Glutamatergic neuron (in vitro differentiated cells): ENCODE measurements at regions not wholly inside any gene's neighbourhood (a gene's known extent, or its start where the extent isn't known, plus 50 kb on each side); places are given as distances from the start of the nearest gene placed in this dataset.

Experiments
- DNase-seq: peaks from one replicate; pipeline ENCODE4 v3.0.0; 2022
- H3K27ac Mint-ChIP-seq: one replicate; pipeline ENCODE4 v1.8.0; 2020; ENCODE audit warnings: mild to moderate bottlenecking, mixed read lengths, inconsistent platforms; ENCODE audit not compliant: unreplicated experiment
- H3K27me3 Mint-ChIP-seq: one replicate; pipeline ENCODE4 v1.8.0; 2020; ENCODE audit warnings: mild to moderate bottlenecking, moderate library complexity, mixed read lengths, inconsistent platforms; ENCODE audit not compliant: unreplicated experiment
- H3K36me3 Mint-ChIP-seq: one replicate; pipeline ENCODE4 v1.8.0; 2020; ENCODE audit warnings: mild to moderate bottlenecking, mixed read lengths, inconsistent platforms; ENCODE audit not compliant: unreplicated experiment
- H3K4me1 Mint-ChIP-seq: one replicate; pipeline ENCODE4 v1.8.0; 2020; ENCODE audit warnings: mild to moderate bottlenecking, low read depth, mixed read lengths, inconsistent platforms; ENCODE audit not compliant: unreplicated experiment
- H3K4me3 Mint-ChIP-seq: one replicate; pipeline ENCODE4 v1.8.0; 2020; ENCODE audit warnings: mild to moderate bottlenecking, mixed read lengths, inconsistent platforms; ENCODE audit not compliant: unreplicated experiment
- H3K9me3 Mint-ChIP-seq: one replicate; pipeline ENCODE4 v1.8.0; 2020; ENCODE audit warnings: mild to moderate bottlenecking, moderate library complexity, mixed read lengths, inconsistent platforms; ENCODE audit not compliant: unreplicated experiment
- TF ChIP-seq, protein P1 (sequence below): fragments of 200-600 bp; sonication (generic); IDR thresholded peaks from one replicate; pipeline ENCODE4 v1.5.0; 2021; ENCODE audit not compliant: partially characterized antibody, unreplicated experiment

GRCh38 chr16:52731219-52731875 lies 184.4 kb upstream of the TOX3 start:
- H3K4me1 Mint-ChIP-seq: peaks cover 1% of the 10 kb centered on the region
- H3K27ac Mint-ChIP-seq: no peak overlapping the region
- H3K36me3 Mint-ChIP-seq: peaks cover 14% of the 10 kb centered on the region
- no peaks in the 10 kb centered on the region for H3K9me3 Mint-ChIP-seq
- no peak for DNase-seq
- TF ChIP-seq, protein P1, sequence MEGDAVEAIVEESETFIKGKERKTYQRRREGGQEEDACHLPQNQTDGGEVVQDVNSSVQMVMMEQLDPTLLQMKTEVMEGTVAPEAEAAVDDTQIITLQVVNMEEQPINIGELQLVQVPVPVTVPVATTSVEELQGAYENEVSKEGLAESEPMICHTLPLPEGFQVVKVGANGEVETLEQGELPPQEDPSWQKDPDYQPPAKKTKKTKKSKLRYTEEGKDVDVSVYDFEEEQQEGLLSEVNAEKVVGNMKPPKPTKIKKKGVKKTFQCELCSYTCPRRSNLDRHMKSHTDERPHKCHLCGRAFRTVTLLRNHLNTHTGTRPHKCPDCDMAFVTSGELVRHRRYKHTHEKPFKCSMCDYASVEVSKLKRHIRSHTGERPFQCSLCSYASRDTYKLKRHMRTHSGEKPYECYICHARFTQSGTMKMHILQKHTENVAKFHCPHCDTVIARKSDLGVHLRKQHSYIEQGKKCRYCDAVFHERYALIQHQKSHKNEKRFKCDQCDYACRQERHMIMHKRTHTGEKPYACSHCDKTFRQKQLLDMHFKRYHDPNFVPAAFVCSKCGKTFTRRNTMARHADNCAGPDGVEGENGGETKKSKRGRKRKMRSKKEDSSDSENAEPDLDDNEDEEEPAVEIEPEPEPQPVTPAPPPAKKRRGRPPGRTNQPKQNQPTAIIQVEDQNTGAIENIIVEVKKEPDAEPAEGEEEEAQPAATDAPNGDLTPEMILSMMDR: no peak
- H3K27me3 Mint-ChIP-seq: peaks cover 3% of the 10 kb centered on the region
- H3K4me3 Mint-ChIP-seq: no peak overlapping the region

DNA sequence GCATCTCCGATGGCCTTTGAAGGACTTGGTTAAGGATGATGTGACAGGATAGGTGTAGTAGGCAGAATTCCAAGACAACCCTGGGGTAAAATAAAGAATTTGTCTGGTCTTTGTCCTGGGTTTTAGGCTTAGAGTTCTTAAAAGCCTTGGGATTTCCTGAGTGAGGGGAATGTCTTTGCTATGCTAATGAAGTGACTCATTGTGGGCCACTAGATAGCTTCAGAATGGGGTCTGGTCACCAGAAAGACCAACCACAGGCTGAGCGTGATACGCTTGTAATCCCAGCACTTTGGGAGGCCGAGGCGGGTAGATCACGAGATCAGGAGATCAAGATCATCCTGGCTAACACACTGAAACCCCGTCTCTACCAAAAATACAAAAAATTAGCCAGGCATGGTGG lies 182.8 kb upstream of the TOX3 start:
- Mint-ChIP-seq H3K27me3 (peaks cover 3% of the 10 kb centered on the region), H3K4me3 (no peak overlapping the region), H3K9me3 (no peaks in the 10 kb centered on the region), H3K4me1 (peaks cover 1% of the 10 kb centered on the region), H3K36me3 (peaks cover 14% of the 10 kb centered on the region), H3K27ac (no peak overlapping the region)
- DNase-seq: no peak
- TF ChIP-seq, protein P1: no peak

DNA sequence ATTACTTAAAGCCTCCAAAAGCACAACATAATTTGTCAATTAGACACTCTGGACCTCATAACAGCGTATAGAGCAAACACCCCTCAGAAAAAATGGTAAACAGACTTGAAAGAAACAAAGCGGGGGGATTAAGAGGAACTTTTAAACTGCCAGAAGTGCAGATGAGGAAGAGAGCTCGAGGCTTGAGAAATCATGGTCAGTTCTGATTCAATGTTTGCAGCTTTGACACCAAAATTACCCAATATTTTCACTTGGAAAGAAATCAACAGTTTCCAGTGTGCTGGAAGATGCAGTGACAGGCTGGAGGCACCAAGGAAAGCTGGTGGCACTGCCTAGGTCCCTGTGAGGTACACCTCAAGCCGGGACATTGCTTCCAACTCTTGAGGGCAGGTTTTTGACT lies 180.9 kb upstream of the TOX3 start:
- DNase-seq: no peak
- H3K4me1 Mint-ChIP-seq: no peaks in the 10 kb centered on the region
- peaks cover 14% of the 10 kb centered on the region for H3K36me3 Mint-ChIP-seq
- H3K4me3 Mint-ChIP-seq: no peak overlapping the region
- no peaks in the 10 kb centered on the region for H3K9me3 Mint-ChIP-seq
- no peak overlapping the region for H3K27ac Mint-ChIP-seq
- TF ChIP-seq, protein P1: no peak
- peaks cover 3% of the 10 kb centered on the region for H3K27me3 Mint-ChIP-seq

DNA sequence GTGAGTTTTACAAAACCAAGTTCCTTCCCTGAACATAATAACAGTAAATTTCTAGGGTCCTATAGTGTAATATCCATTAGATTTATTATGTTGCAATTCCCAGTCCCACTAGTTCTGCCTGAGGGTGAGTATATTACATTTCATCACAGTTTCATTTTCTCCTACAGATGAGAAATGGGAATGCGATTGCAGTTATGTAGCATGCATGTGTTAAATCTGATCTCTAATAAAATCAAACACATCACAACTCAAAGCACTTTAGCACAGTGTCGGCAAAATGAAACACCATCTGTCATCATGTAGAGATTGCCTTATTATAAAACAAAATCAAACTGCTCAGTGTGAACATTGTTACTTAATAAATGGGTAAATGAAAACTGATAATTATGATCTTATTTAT lies 180.5 kb upstream of the TOX3 start:
- peaks cover 11% of the 10 kb centered on the region for H3K36me3 Mint-ChIP-seq
- H3K4me3 Mint-ChIP-seq: no peak overlapping the region
- no peak for DNase-seq
- no peaks in the 10 kb centered on the region for H3K4me1 Mint-ChIP-seq
- no peaks in the 10 kb centered on the region for H3K27me3 Mint-ChIP-seq
- H3K27ac Mint-ChIP-seq: no peak overlapping the region
- no peaks in the 10 kb centered on the region for H3K9me3 Mint-ChIP-seq
- TF ChIP-seq, protein P1: no peak

DNA sequence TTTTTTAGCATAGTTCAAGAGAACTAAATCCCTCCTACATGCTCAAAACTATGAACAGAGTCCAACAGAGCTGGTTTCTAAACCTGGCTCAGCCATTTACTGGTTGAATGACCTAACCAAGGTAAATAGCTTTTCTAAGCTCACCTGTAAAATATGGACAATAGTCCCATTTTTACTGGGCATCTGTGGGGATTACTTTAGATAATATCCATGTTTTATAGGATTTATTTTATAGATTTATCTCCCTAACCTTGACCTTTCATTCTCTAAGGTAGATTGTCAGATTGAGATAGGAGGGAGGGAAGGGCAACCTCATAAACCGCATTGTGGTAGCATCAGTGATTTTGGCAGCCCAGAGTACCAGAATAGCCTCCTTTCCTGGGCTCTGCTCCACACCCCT lies 178.5 kb upstream of the TOX3 start:
- TF ChIP-seq, protein P1: no peak
- Mint-ChIP-seq H3K4me3 (no peak overlapping the region), H3K9me3 (peaks cover 3% of the 10 kb centered on the region), H3K36me3 (peaks cover 5% of the 10 kb centered on the region), H3K4me1 (no peaks in the 10 kb centered on the region), H3K27me3 (no peaks in the 10 kb centered on the region), H3K27ac (no peak overlapping the region)
- DNase-seq: no peak
